ENCODE measurements at regions not wholly inside any gene's neighbourhood (a gene's known extent, or its start where the extent isn't known, plus 50 kb on each side); places are given as distances from the start of the nearest gene placed in this dataset.

- Histone ChIP-seq H3K4me1 (ENCODE audit: insufficient read depth) (peaks cover 9% of the 10 kb centered on the region; the same call in 1 of the 2 replicates), H2AFZ (no peak overlapping the region), H3K9ac (no peak overlapping the region), H3K27me3 (replicated peaks; ENCODE audit: insufficient read depth) (no peaks in the 10 kb centered on the region), H3K79me2 (ENCODE audit: insufficient read depth) (no peaks in the 10 kb centered on the region), H3K4me2 (ENCODE audit: unreplicated experiment) (no peak overlapping the region), H3F3A (ENCODE audit: insufficient read depth) (no peaks in the 10 kb centered on the region), H3K36me3 (ENCODE audit: low read depth) (no peaks in the 10 kb centered on the region), H3K4me3 (no peak overlapping the region), H4K20me1 (ENCODE audit: insufficient read depth) (no peaks in the 10 kb centered on the region), H3K9me3 (ENCODE audit: low read depth) (no peaks in the 10 kb centered on the region), H3K9me2 (ENCODE audit: insufficient read depth) (no peaks in the 10 kb centered on the region), H3K27ac (no peak overlapping the region)
- WGBS, 2 experiments (ENCODE audit: low coverage in 1 of 2, low lambda C conversion rate in 2 of 2, missing lambda C conversion rate in 2 of 2), result 81 to 88% methylated on average over 2 of the region's 2 CpGs
- in situ Hi-C loops (cut with MboI), result no loop called here
- TF ChIP-seq EZH2 (IDR thresholded peaks at IDR 0.05; ENCODE audit: insufficient read depth, poor library complexity, severe bottlenecking) (no peak), EZH2phosphoT487 (IDR thresholded peaks at IDR 0.05; ENCODE audit: insufficient read depth, low read depth) (no peak)
- DNase-seq, result no peak
These were observed 94.7 kb upstream of the PLXNC1 start for GRCh38 chr12:94053676-94054075.

GRCh38 chr12:94055528-94055927 is 92.8 kb upstream of the PLXNC1 start:
- in situ Hi-C loops (cut with MboI), result no loop called here
- TF ChIP-seq EZH2 (IDR thresholded peaks at IDR 0.05; ENCODE audit: insufficient read depth, poor library complexity, severe bottlenecking) (no peak), EZH2phosphoT487 (IDR thresholded peaks at IDR 0.05; ENCODE audit: insufficient read depth, low read depth) (no peak)
- WGBS, 2 experiments (ENCODE audit: low coverage in 1 of 2, low lambda C conversion rate in 2 of 2, missing lambda C conversion rate in 2 of 2), result 26 to 30% methylated on average over 3 of the region's 3 CpGs
- Histone ChIP-seq H4K20me1 (ENCODE audit: insufficient read depth) (no peaks in the 10 kb centered on the region), H3K79me2 (ENCODE audit: insufficient read depth) (no peaks in the 10 kb centered on the region), H3K4me3 (no peak overlapping the region), H3K36me3 (ENCODE audit: low read depth) (no peaks in the 10 kb centered on the region), H3K9me3 (ENCODE audit: low read depth) (no peaks in the 10 kb centered on the region), H3K27ac (no peak overlapping the region), H3K9me2 (ENCODE audit: insufficient read depth) (no peaks in the 10 kb centered on the region), H2AFZ (no peak overlapping the region), H3K9ac (no peak overlapping the region), H3K4me2 (ENCODE audit: unreplicated experiment) (no peak overlapping the region), H3K27me3 (replicated peaks; ENCODE audit: insufficient read depth) (no peaks in the 10 kb centered on the region), H3K4me1 (ENCODE audit: insufficient read depth) (peaks cover 9% of the 10 kb centered on the region; the same call in 1 of the 2 replicates), H3F3A (ENCODE audit: insufficient read depth) (no peaks in the 10 kb centered on the region)
- no peak for DNase-seq

GRCh38 chr12:94056419-94057158 is 91.8 kb upstream of the PLXNC1 start:
- in situ Hi-C loops (cut with MboI), result no loop called here
- H3K27me3 ChIP-seq (replicated peaks; ENCODE audit: insufficient read depth), result no peaks in the 10 kb centered on the region
- peaks cover 9% of the 10 kb centered on the region; the same call in 1 of the 2 replicates for H3K4me1 ChIP-seq (ENCODE audit: insufficient read depth)
- H3K4me3 ChIP-seq, result no peak overlapping the region
- H3K9me3 ChIP-seq (ENCODE audit: low read depth), result no peaks in the 10 kb centered on the region
- no peaks in the 10 kb centered on the region for H3K36me3 ChIP-seq (ENCODE audit: low read depth)
- no peak overlapping the region for H2AFZ ChIP-seq
- H4K20me1 ChIP-seq (ENCODE audit: insufficient read depth), result no peaks in the 10 kb centered on the region
- H3K9ac ChIP-seq, result no peak overlapping the region
- H3K4me2 ChIP-seq (ENCODE audit: unreplicated experiment), result no peak overlapping the region
- DNase-seq, result no peak
- H3K27ac ChIP-seq, result no peak overlapping the region
- H3F3A ChIP-seq (ENCODE audit: insufficient read depth), result no peaks in the 10 kb centered on the region
- TF ChIP-seq EZH2 (IDR thresholded peaks at IDR 0.05; ENCODE audit: insufficient read depth, poor library complexity, severe bottlenecking) (no peak), EZH2phosphoT487 (IDR thresholded peaks at IDR 0.05; ENCODE audit: insufficient read depth, low read depth) (no peak)
- H3K79me2 ChIP-seq (ENCODE audit: insufficient read depth), result no peaks in the 10 kb centered on the region
- WGBS, 2 experiments (ENCODE audit: low coverage in 1 of 2, low lambda C conversion rate in 2 of 2, missing lambda C conversion rate in 2 of 2), result 94 to 100% methylated on average over 2 of the region's 2 CpGs
- no peaks in the 10 kb centered on the region for H3K9me2 ChIP-seq (ENCODE audit: insufficient read depth)

GRCh38 chr12:94057262-94058151 is 90.9 kb upstream of the PLXNC1 start:
- Histone ChIP-seq H3K27ac (no peak overlapping the region), H3K4me3 (no peak overlapping the region), H4K20me1 (ENCODE audit: insufficient read depth) (no peaks in the 10 kb centered on the region), H3K9me3 (ENCODE audit: low read depth) (no peaks in the 10 kb centered on the region), H3K79me2 (ENCODE audit: insufficient read depth) (no peaks in the 10 kb centered on the region), H3K36me3 (ENCODE audit: low read depth) (no peaks in the 10 kb centered on the region), H3F3A (ENCODE audit: insufficient read depth) (no peaks in the 10 kb centered on the region), H3K27me3 (replicated peaks; ENCODE audit: insufficient read depth) (no peaks in the 10 kb centered on the region), H3K9ac (no peak overlapping the region), H3K9me2 (ENCODE audit: insufficient read depth) (no peaks in the 10 kb centered on the region), H3K4me1 (ENCODE audit: insufficient read depth) (peaks cover 9% of the 10 kb centered on the region; the same call in 1 of the 2 replicates), H2AFZ (no peak overlapping the region), H3K4me2 (ENCODE audit: unreplicated experiment) (no peak overlapping the region)
- no peak for DNase-seq
- 50 to 54% methylated on average over 7 of the region's 7 CpGs for WGBS, 2 experiments (ENCODE audit: low coverage in 1 of 2, low lambda C conversion rate in 2 of 2, missing lambda C conversion rate in 2 of 2)
- in situ Hi-C loops (cut with MboI), result no loop called here
- TF ChIP-seq EZH2 (IDR thresholded peaks at IDR 0.05; ENCODE audit: insufficient read depth, poor library complexity, severe bottlenecking) (no peak), EZH2phosphoT487 (IDR thresholded peaks at IDR 0.05; ENCODE audit: insufficient read depth, low read depth) (no peak)

Measured in GM23248 (cell line).